Central memory CD8-positive, alpha-beta T cell (primary cell): ENCODE measurements at regions not wholly inside any gene's neighbourhood (a gene's known extent, or its start where the extent isn't known, plus 50 kb on each side); places are given as distances from the start of the nearest gene placed in this dataset.
"Not testable (repeated sequence)": the region's sequence is repeated elsewhere in the genome, so short reads cannot be mapped to it uniquely, and the experiment has no call there.

Source experiments
- ATAC-seq: fragments of 150-1000 bp; cut with Tn5 transposase; replicated peaks from 2 replicates; pipeline ENCODE4 v1.10.0; 2022; ENCODE audit warnings: mild to moderate bottlenecking, moderate FRiP score, moderate number of reproducible peaks; ENCODE audit not compliant: poor library complexity, severe bottlenecking; ENCODE audit errors: extremely low read depth
- DNase-seq, 2 donors: peaks; one replicate each; pipeline ENCODE4 v3.0.0; 2021; ENCODE audit warnings: low spot score in 2 of 2
- H3K27ac Mint-ChIP-seq: one replicate; pipeline ENCODE4 v1.8.0; 2022; ENCODE audit warnings: low read depth, mild to moderate bottlenecking, moderate library complexity, mixed read lengths
- H3K27me3 Mint-ChIP-seq: one replicate; pipeline ENCODE4 v1.8.0; 2022; ENCODE audit warnings: mixed read lengths
- H3K36me3 Mint-ChIP-seq: one replicate; pipeline ENCODE4 v1.8.0; 2022; ENCODE audit warnings: mild to moderate bottlenecking, moderate library complexity, mixed read lengths; ENCODE audit not compliant: insufficient read depth
- H3K4me1 Mint-ChIP-seq: one replicate; pipeline ENCODE4 v1.8.0; 2022; ENCODE audit warnings: mixed read lengths
- H3K4me3 Mint-ChIP-seq: one replicate; pipeline ENCODE4 v1.8.0; 2022; ENCODE audit warnings: mild to moderate bottlenecking, moderate library complexity, mixed read lengths
- H3K9me3 Mint-ChIP-seq: one replicate; pipeline ENCODE4 v1.8.0; 2022; ENCODE audit warnings: mixed read lengths

DNA sequence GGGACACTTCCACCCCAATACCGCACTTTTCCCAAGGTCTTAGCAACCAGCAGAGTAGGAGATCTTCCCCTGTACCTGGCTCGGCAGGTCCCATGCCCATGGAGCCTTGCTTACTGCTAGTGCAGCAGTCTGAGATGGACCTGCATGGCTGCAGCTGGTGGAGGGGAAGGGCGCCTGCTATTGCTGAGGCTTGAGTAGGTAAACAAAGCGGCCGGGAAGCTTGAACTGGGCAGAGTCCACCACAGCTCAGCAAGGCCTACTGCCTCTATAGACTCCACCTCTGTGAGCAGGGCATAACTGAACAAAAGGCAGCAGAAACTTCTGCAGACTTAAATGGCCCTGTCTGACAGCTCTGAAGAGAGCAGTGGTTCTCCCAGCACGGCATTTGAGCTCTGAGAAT lies 90.4 kb upstream of the ADAMTS18 start:
- H3K27me3 Mint-ChIP-seq, DNase-seq, H3K4me1 Mint-ChIP-seq: not testable (repeated sequence)

DNA sequence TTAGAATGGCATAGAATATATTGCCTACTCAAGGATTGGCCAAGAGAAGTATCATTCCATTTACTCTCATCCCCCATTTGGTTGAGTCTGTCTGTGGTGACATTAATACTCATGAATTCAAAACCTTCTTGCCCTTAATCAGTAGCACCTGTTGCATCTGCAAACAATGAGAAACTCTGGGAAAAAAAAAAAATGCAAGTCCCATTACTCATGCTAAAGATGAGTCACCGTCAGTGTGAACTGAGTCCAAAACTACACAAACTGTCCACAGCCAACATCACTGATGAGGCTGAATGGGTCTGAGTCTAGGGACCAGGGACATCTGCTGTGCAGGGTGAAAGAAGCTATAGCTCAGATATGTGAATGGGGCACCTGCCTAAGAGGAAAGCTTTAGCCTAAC lies 96.9 kb upstream of the ADAMTS18 start:
- no peaks in the 10 kb centered on the region for H3K9me3 Mint-ChIP-seq
- peaks cover 10% of the 10 kb centered on the region for H3K27me3 Mint-ChIP-seq
- ATAC-seq (no peak), DNase-seq (no peak)
- H3K4me3 Mint-ChIP-seq: no peak overlapping the region
- no peaks in the 10 kb centered on the region for H3K36me3 Mint-ChIP-seq
- H3K27ac Mint-ChIP-seq: no peak overlapping the region
- H3K4me1 Mint-ChIP-seq: no peaks in the 10 kb centered on the region

More for the DNA sequence above, 90.4 kb upstream of the ADAMTS18 start:
- ATAC-seq, H3K9me3 Mint-ChIP-seq, H3K36me3 Mint-ChIP-seq, H3K27ac Mint-ChIP-seq, H3K4me3 Mint-ChIP-seq: not testable (repeated sequence)

DNA sequence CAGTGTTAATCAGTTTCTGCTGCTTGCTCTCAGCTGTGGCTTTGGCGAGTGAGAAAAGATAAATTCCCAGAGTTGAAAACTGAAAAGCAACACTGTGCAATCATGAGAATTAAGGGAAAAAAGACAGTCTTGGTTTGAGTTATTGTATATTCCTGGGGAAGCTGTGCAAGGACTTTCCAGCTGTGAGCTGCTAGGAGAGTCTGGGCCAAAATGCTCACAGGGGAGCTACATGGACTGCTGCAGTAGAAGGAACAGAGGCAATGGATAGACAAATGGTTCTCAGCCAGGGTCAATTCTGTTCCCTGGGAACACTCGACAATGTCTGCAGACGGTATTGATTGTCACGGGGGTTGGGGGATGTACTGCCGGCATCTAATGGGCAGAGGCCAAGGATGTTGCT lies 102.0 kb upstream of the ADAMTS18 start:
- DNase-seq: no peak
- H3K9me3 Mint-ChIP-seq: no peaks in the 10 kb centered on the region
- no peak overlapping the region for H3K27ac Mint-ChIP-seq
- H3K4me1 Mint-ChIP-seq: no peaks in the 10 kb centered on the region
- no peak for ATAC-seq
- H3K27me3 Mint-ChIP-seq: peaks cover 10% of the 10 kb centered on the region
- peaks cover 1% of the 10 kb centered on the region for H3K36me3 Mint-ChIP-seq
- H3K4me3 Mint-ChIP-seq: no peak overlapping the region

DNA sequence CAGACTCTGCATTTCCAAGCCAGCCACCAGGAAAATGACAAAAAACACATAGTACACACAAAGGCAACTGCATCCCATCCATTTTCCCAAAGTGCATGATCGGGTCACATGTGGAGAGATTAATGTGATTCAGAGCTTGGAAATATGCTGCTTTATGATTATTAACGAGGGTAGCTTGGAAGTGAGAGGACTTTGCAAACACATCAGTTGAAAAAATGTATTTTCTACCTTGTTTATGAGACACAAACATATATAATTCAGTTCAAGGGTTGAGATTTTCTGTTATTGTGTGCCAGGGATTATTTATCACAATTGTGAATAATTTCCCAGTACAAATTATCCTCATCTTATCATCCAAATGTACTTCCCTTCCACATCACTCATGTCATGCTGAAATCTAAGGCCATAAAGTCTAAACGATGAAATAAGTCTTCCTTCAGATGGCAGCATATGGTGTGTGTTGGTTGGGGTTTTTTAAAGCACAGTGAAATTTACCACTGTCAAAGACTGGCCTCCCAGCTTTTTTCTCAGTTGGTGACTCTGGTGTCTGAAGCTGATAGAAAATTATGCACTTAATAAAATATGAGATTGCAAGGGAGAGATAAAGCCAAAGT lies 104.7 kb upstream of the ADAMTS18 start:
- no peak overlapping the region for H3K4me3 Mint-ChIP-seq
- no peaks in the 10 kb centered on the region for H3K9me3 Mint-ChIP-seq
- H3K27ac Mint-ChIP-seq: no peak overlapping the region
- ATAC-seq: no peak
- no peaks in the 10 kb centered on the region for H3K27me3 Mint-ChIP-seq
- no peaks in the 10 kb centered on the region for H3K4me1 Mint-ChIP-seq
- no peak for DNase-seq
- peaks cover 1% of the 10 kb centered on the region for H3K36me3 Mint-ChIP-seq

DNA sequence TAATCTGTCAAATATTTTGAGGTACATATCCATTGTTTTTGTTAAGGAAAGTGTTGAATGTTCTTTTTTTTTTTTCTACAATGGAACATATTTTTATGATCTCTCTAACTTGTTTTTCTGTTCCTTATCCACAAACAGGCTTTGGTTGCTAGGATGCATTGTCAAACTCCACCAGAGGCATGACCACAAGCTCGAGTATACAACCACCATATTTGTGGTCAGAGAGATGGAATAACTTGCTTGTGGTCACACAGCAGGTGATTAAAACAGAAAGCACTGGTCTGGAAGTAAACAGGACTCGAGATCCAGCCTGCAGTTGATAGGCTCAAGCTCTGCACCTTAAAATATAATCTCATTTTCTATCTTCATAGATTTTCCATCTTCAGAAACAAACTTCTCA lies 105.8 kb upstream of the ADAMTS18 start:
- no peak for DNase-seq
- peaks cover 1% of the 10 kb centered on the region for H3K36me3 Mint-ChIP-seq
- H3K27ac Mint-ChIP-seq: no peak overlapping the region
- no peak overlapping the region for H3K4me3 Mint-ChIP-seq
- ATAC-seq: no peak
- no peaks in the 10 kb centered on the region for H3K4me1 Mint-ChIP-seq
- no peaks in the 10 kb centered on the region for H3K27me3 Mint-ChIP-seq
- H3K9me3 Mint-ChIP-seq: no peaks in the 10 kb centered on the region

DNA sequence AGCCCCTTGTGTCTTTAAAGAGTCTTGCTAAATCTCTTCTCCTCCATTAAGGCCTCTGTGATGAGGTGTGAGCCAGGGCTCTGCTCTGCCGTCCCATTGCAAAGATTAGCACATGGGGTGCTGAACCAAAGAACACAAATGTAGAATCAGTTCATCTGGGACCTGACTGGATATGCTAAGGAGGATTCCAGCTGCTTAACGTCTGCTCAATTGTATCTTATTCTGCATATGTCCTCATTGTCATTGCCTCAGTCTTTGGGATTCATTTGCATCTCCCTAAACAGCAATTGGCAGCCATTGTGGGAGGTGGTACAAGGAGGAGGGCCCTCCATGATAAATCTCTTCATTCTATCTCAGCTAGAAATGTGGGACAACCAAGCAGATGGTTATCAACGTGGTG lies 106.3 kb upstream of the ADAMTS18 start:
- H3K27me3 Mint-ChIP-seq: peaks cover 1% of the 10 kb centered on the region
- DNase-seq (no peak), ATAC-seq (no peak)
- no peak overlapping the region for H3K4me3 Mint-ChIP-seq
- H3K9me3 Mint-ChIP-seq: no peaks in the 10 kb centered on the region
- no peaks in the 10 kb centered on the region for H3K4me1 Mint-ChIP-seq
- H3K27ac Mint-ChIP-seq: no peak overlapping the region
- peaks cover 1% of the 10 kb centered on the region for H3K36me3 Mint-ChIP-seq

DNA sequence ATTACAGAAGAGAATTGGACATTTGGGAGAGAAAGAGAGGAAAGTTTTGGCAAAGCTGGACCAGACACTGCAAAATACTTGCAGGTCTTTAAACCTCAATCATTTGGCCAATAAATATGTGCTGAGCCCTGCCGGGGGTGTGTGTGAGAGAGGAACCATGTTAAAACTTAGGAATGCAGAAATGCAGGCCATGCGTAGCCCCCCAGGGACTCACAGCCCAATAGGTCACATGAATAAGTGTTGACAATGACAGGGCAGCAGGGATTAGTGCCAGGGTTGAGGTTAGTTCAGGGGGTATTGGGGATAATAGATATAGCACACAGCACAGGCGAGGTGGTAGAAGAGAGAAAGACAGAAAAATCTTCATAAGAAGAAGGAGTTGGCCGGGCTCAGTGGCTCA lies 113.3 kb upstream of the ADAMTS18 start:
- no peaks in the 10 kb centered on the region for H3K36me3 Mint-ChIP-seq
- DNase-seq (no peak), ATAC-seq (no peak)
- no peaks in the 10 kb centered on the region for H3K4me1 Mint-ChIP-seq
- H3K27ac Mint-ChIP-seq: no peak overlapping the region
- no peak overlapping the region for H3K4me3 Mint-ChIP-seq
- peaks cover 27% of the 10 kb centered on the region for H3K27me3 Mint-ChIP-seq
- no peaks in the 10 kb centered on the region for H3K9me3 Mint-ChIP-seq

DNA sequence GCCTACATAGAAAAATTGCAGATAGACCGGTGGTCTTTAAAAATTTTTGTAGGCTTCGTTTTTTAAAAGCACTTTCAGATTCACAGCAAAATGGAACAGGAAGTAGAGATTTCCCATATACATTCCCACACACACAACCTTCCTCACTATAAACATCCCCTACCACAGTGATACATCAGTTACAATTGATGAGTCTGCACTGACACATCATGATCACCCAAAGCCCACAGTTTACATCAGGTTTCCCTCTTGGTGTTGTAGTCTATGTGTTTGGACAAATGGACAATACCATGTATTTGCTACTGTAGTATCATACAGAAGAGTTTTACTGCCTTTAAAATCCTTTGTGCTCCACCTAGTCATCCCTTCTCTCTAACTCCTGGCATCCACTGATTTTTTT lies 113.9 kb upstream of the ADAMTS18 start:
- H3K36me3 Mint-ChIP-seq: no peaks in the 10 kb centered on the region
- ATAC-seq: no peak

DNA sequence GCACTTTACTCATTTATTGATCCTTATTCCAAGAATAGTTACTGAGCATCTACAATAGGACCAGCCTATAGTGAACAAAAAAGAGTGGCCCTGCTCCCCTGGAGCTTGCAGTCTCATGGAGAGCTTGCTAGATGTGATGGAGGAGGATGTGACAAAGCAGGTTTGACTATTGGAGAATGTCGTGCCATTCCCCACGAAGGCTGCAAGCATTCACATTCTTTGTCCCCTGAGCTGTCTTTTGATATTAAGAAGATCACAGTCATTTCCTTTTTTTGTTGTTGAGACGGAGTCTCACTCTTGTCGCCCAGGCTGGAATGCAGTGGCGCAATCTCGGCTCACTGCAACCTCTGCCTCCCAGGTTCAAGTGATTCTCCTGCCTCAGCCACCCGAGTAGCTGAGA lies 115.0 kb upstream of the ADAMTS18 start:
- Mint-ChIP-seq H3K4me3 (no peak overlapping the region), H3K27ac (no peak overlapping the region), H3K9me3 (no peaks in the 10 kb centered on the region), H3K36me3 (no peaks in the 10 kb centered on the region), H3K4me1 (no peaks in the 10 kb centered on the region), H3K27me3 (peaks cover 27% of the 10 kb centered on the region)
- ATAC-seq (no peak), DNase-seq (no peak)

More for the DNA sequence above, 113.9 kb upstream of the ADAMTS18 start:
- Mint-ChIP-seq H3K4me1 (no peaks in the 10 kb centered on the region), H3K27me3 (peaks cover 27% of the 10 kb centered on the region), H3K27ac (no peak overlapping the region), H3K9me3 (no peaks in the 10 kb centered on the region), H3K4me3 (no peak overlapping the region)
- no peak for DNase-seq

DNA sequence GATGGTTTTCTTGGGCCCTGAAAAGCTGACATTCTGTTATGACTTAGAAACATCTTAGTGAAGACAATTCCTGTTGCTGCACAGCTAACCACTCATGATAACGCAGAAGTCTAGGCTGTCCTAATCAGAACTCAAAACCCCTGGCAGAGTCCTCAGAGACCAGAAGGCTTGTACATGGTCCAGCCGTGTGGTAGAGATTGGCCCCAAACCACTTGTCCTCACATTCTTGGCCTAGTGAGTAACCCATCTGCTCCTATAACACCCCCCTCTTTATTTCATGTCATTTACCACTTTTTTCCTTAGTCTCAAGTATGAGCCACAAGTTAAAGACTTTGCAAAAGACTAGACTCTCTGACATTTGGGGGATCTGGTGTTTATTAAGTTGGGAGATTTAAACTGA lies 116.5 kb upstream of the ADAMTS18 start:
- Mint-ChIP-seq H3K36me3 (no peaks in the 10 kb centered on the region), H3K4me3 (no peak overlapping the region), H3K4me1 (no peaks in the 10 kb centered on the region), H3K27ac (no peak overlapping the region), H3K9me3 (no peaks in the 10 kb centered on the region), H3K27me3 (peaks cover 33% of the 10 kb centered on the region)
- no peak for ATAC-seq
- no peak for DNase-seq

DNA sequence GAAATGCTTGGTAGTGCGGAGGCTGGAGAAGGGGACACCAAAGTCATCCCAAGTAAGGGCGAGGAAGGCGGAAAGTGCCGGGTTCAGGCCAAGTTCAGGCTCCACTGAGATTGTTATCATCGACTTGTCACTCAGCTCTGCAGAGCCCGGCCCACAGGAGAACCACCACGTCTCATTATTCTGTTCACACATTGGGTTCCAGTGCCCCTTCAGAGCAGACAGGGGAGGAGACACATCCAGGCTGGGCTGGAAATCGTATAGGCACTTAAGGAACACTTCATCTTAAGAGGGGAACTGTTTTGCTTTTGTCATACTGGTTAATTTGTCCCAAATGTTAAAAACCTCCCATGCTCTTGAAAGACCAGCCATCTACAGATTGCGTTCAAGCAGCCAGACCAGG lies 118.3 kb upstream of the ADAMTS18 start:
- Mint-ChIP-seq H3K27me3 (peaks cover 24% of the 10 kb centered on the region), H3K4me3 (no peak overlapping the region), H3K36me3 (no peaks in the 10 kb centered on the region), H3K27ac (no peak overlapping the region), H3K9me3 (no peaks in the 10 kb centered on the region), H3K4me1 (no peaks in the 10 kb centered on the region)
- no peak for ATAC-seq
- no peak for DNase-seq

DNA sequence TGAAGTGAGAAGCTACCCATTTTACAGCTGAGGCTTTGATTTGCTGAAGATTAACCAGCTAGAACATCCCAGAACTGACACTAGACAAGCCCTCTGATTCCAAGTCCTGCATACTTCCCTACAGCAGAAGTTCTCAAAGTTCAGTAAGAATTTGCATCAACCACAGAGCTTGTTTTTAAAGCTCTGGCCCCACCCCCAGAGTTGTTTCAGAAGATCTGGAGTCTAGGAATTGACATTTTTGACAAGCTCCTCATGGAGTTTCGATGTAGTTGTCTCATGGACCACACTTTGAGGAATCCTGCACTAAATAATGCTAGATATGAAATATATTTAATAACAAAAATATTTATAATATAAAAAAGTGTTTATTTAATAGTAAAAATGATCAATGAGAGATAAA lies 120.3 kb upstream of the ADAMTS18 start:
- Mint-ChIP-seq H3K4me1 (no peaks in the 10 kb centered on the region), H3K9me3 (no peaks in the 10 kb centered on the region), H3K27ac (no peak overlapping the region), H3K4me3 (no peak overlapping the region), H3K36me3 (no peaks in the 10 kb centered on the region), H3K27me3 (peaks cover 24% of the 10 kb centered on the region)
- DNase-seq (no peak), ATAC-seq (no peak)

DNA sequence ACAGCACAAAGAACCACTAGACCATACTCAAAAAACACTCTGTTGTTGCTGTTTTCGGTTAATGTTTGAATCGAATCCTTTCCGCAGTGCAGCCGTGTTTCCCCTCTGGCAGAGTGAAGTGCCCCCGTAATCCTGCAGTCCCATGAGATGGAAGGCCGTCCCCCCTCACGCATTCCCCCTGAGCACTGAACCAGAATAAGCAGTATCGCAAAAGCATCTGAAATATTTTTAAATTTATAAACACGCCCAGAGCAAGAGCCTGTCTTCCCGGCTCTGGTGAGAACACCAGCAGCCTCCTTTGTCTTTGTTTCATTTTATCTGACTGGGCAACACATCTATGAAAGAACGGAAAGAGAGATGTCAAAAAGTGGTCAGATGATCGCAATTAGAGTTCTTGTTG lies 121.0 kb upstream of the ADAMTS18 start:
- H3K4me3 Mint-ChIP-seq: no peak overlapping the region
- H3K4me1 Mint-ChIP-seq: no peaks in the 10 kb centered on the region
- ATAC-seq: no peak
- no peak for DNase-seq
- H3K27ac Mint-ChIP-seq: no peak overlapping the region
- H3K9me3 Mint-ChIP-seq: no peaks in the 10 kb centered on the region
- H3K36me3 Mint-ChIP-seq: no peaks in the 10 kb centered on the region
- peaks cover 19% of the 10 kb centered on the region for H3K27me3 Mint-ChIP-seq
